Activated CD4-positive, alpha-beta T cell treated with anti-CD3 and anti-CD28 coated beads, Interleukin-2, amount 10 ng/mL, durations not matched to agents 7 days and 5 days (primary cell): ENCODE measurements at regions not wholly inside any gene's neighbourhood (a gene's known extent, or its start where the extent isn't known, plus 50 kb on each side); places are given as distances from the start of the nearest gene placed in this dataset.
"Not testable (repeated sequence)": the region's sequence is repeated elsewhere in the genome, so short reads cannot be mapped to it uniquely, and the experiment has no call there.

Experiments used
- CTCF ChIA-PET: fragments of 350-600 bp; sonication (Branson Sonifier 250); formaldehyde crosslinking; loops from one replicate; lab custom pipeline; 2021; ENCODE audit warnings: antibody characterized with exemption; lab: Charles Lee
- POLR2A ChIA-PET: fragments of 350-600 bp; sonication (Branson Sonifier 250); formaldehyde crosslinking; loops from one replicate; lab custom pipeline; 2021; ENCODE audit warnings: antibody characterized with exemption; lab: Charles Lee
- DNase-seq: peaks from one replicate; pipeline ENCODE4 v3.0.0-alpha.2; 2020
- H3K27ac Mint-ChIP-seq: one replicate; pipeline ENCODE4 v1.8.0; 2021; ENCODE audit warnings: mild to moderate bottlenecking, moderate library complexity, mixed read lengths
- H3K27me3 Mint-ChIP-seq: one replicate; pipeline ENCODE4 v1.8.0; 2021; ENCODE audit warnings: mixed read lengths
- H3K36me3 Mint-ChIP-seq: one replicate; pipeline ENCODE4 v1.8.0; 2021; ENCODE audit warnings: low read depth, mixed read lengths
- H3K4me1 Mint-ChIP-seq: one replicate; pipeline ENCODE4 v1.8.0; 2021; ENCODE audit warnings: mixed read lengths
- H3K4me3 Mint-ChIP-seq: one replicate; pipeline ENCODE4 v1.8.0; 2021; ENCODE audit warnings: mild to moderate bottlenecking, moderate library complexity, mixed read lengths
- H3K9me3 Mint-ChIP-seq: one replicate; pipeline ENCODE4 v1.8.0; 2021; ENCODE audit warnings: mixed read lengths

DNA sequence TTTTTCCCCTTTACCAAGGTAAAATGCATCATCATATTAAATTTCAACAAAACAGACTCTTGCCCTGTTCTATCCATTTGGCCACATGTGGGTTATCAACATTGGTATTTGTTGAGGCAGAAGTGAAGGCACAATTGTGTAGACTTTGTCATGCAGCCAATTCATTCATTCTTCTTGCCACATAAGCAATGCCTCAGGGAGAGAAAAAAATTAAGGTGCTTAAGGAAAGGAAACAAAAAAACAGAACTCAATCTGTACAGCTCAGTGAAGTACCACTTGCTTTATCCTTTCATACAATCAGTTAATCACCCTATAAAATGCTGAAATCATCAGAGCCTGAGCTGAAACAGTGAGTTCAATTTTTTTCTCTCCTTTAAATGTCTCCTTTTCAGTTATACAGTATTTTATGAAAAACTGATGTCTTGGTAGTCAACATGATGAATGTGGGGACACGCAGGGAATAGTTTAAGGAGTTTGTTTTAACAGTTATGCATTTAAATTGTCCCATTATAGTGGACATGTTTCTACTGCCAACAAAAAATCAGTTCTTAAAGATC lies 588.9 kb downstream of the MFSD1 start:
- ChIA-PET CTCF (no interaction called here), POLR2A (no interaction called here)
- H3K9me3 Mint-ChIP-seq = no peaks in the 10 kb centered on the region
- no peaks in the 10 kb centered on the region for H3K4me1 Mint-ChIP-seq
- H3K27ac Mint-ChIP-seq = no peak overlapping the region
- no peaks in the 10 kb centered on the region for H3K36me3 Mint-ChIP-seq
- H3K27me3 Mint-ChIP-seq = no peaks in the 10 kb centered on the region
- no peak for DNase-seq
- no peak overlapping the region for H3K4me3 Mint-ChIP-seq

- H3K9me3 Mint-ChIP-seq, H3K27me3 Mint-ChIP-seq, H3K4me1 Mint-ChIP-seq, CTCF ChIA-PET, H3K4me3 Mint-ChIP-seq, POLR2A ChIA-PET, H3K36me3 Mint-ChIP-seq, DNase-seq, H3K27ac Mint-ChIP-seq: not testable (repeated sequence)
These were observed 591.0 kb upstream of the IL12A start for GRCh38 chr3:159397683-159398082.

GRCh38 chr3:159401069-159401468 lies 587.6 kb upstream of the IL12A start:
- no peak for DNase-seq
- Mint-ChIP-seq H3K27me3 (no peaks in the 10 kb centered on the region), H3K4me3 (no peak overlapping the region), H3K4me1 (no peaks in the 10 kb centered on the region), H3K36me3 (no peaks in the 10 kb centered on the region), H3K9me3 (peaks cover 6% of the 10 kb centered on the region), H3K27ac (no peak overlapping the region)
- POLR2A ChIA-PET = no interaction called here
- CTCF ChIA-PET = no interaction called here

GRCh38 chr3:159409711-159410110 lies 578.9 kb upstream of the IL12A start:
- DNase-seq, H3K4me3 Mint-ChIP-seq, H3K4me1 Mint-ChIP-seq, CTCF ChIA-PET, H3K27ac Mint-ChIP-seq, H3K36me3 Mint-ChIP-seq, POLR2A ChIA-PET, H3K27me3 Mint-ChIP-seq: not testable (repeated sequence)
- H3K9me3 Mint-ChIP-seq = peaks cover 13% of the 10 kb centered on the region

DNA sequence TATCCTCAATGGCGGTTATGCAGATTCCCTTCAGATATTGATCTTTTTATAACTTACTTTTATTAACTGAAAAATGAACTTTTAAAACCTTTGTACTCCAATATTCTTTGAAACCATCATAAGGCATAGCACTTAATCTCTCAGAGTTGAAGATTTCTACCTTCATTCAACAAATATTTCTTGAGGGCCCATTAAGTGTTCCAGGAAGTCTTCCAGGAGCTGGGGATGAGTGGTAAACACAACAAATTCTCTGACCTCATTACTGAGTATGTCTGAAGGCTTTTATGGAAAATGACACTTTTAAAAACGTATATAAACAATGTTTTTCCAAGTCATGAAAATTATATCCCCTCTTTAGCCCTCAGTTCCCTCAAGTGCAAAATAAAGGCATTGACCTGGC lies 575.3 kb upstream of the IL12A start:
- no peak overlapping the region for H3K4me3 Mint-ChIP-seq
- POLR2A ChIA-PET = no interaction called here
- peaks cover 5% of the 10 kb centered on the region for H3K9me3 Mint-ChIP-seq
- CTCF ChIA-PET = no interaction called here
- no peak for DNase-seq
- no peak overlapping the region for H3K27ac Mint-ChIP-seq
- no peaks in the 10 kb centered on the region for H3K36me3 Mint-ChIP-seq
- H3K4me1 Mint-ChIP-seq = no peaks in the 10 kb centered on the region
- no peaks in the 10 kb centered on the region for H3K27me3 Mint-ChIP-seq

DNA sequence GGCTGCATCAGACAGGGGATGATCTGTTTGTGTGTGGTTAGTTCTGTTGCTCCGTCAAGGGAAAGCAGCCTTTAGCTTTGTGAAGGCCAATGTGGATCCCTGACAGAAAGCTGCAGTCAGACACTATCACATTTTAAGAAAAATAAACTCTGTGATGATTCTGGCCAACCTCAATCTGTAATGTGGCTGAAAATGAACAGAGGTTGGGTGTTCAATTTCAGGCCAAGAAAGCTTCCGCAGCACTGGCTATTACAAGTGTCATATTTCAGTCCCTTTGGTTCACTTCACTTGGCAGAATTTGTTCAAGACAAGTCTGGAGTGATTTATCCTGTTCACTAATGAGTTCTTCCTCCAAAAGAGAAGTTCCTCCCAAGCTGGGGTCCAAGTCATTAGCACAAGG lies 571.8 kb upstream of the IL12A start:
- Mint-ChIP-seq H3K9me3 (no peaks in the 10 kb centered on the region), H3K36me3 (no peaks in the 10 kb centered on the region), H3K27me3 (no peaks in the 10 kb centered on the region), H3K27ac (no peak overlapping the region), H3K4me1 (no peaks in the 10 kb centered on the region), H3K4me3 (no peak overlapping the region)
- CTCF ChIA-PET = no interaction called here
- no peak for DNase-seq
- POLR2A ChIA-PET = no interaction called here

DNA sequence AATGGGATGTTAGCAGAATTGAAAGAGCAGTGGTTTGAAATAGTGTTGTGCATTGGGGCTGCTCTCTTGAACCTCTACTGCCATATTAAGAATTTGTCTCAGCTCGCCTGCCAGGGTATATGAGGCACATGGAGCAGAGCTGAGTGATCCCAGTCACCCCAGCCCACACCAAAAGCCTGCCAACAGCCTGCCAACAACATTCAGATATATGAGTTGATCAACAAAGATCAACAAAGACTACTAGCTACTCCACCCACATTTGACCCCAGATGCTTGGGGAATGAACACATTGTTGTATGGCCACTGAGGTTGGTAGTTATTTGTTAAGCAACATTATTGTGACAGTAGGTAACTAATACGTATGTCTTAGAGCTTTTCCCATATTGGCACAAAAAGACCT lies 570.9 kb upstream of the IL12A start:
- no peak overlapping the region for H3K4me3 Mint-ChIP-seq
- H3K9me3 Mint-ChIP-seq = peaks cover 2% of the 10 kb centered on the region
- no peaks in the 10 kb centered on the region for H3K27me3 Mint-ChIP-seq
- H3K4me1 Mint-ChIP-seq = no peaks in the 10 kb centered on the region
- DNase-seq = no peak
- CTCF ChIA-PET = interaction anchor here (0.8 kb wide), 1 partner anchor 160 kb away, joined by 3 read pairs; no protein-coding TSS in a partner anchor
- H3K27ac Mint-ChIP-seq = no peak overlapping the region
- no peaks in the 10 kb centered on the region for H3K36me3 Mint-ChIP-seq
- POLR2A ChIA-PET = interaction anchor here (0.5 kb wide), 1 partner anchor 166 kb away, joined by 5 read pairs; no protein-coding TSS in a partner anchor

DNA sequence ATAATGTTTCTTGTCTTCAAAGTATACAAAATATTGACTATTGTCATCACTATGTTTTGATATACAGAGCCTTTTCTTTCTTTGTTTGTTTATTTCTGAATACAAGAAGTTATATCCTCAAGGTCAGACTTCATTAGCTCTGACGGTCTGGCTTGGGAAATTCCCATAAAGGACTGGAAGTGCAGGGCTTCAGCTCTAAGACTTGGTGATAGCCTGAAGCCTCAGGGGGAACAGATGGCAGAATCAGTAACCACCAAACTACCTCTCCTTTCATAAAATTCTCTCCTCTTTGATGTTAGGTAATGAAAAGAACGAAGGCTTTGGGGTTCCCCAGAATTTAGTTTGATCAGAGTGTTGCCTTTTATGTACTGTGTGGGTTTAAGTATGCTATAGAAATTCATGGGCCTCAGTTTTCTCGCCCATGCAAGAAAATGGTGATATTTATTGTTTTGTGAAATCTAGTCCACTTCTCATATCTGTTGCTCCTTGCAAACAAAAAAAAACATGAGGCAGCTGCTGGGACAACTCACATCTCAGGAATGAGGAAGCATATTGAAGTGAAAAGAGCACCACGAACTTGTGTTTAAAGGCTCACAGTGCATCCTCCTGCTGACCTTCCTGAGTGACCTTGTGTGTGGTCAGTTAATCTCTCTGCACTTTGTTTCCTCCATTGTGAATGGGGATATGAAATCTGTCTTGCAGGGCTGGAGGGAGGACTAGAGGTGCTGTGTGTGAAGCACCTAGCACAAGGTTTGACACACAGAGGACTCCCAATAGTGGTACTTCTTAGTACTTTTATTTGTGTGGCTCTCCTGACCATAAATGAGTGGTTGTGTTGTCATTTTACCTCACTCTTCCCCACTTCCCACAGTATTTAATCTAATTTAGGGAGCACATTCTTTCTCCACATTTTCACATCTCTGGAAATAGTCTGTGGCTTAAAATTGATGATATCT lies 569.8 kb upstream of the IL12A start:
- Mint-ChIP-seq H3K9me3 (peaks cover 2% of the 10 kb centered on the region), H3K27ac (no peak overlapping the region), H3K27me3 (no peaks in the 10 kb centered on the region), H3K4me3 (no peak overlapping the region), H3K4me1 (no peaks in the 10 kb centered on the region), H3K36me3 (no peaks in the 10 kb centered on the region)
- POLR2A ChIA-PET = no interaction called here
- CTCF ChIA-PET = interaction anchor here (0.6 to 0.8 kb wide), 2 partner anchors 15 to 159 kb away, joined by 3 read pairs; no protein-coding TSS in a partner anchor
- no peak for DNase-seq

GRCh38 chr3:159429702-159430101 lies 558.9 kb upstream of the IL12A start:
- ChIA-PET CTCF (no interaction called here), POLR2A (no interaction called here)
- Mint-ChIP-seq H3K27me3 (no peaks in the 10 kb centered on the region), H3K36me3 (no peaks in the 10 kb centered on the region), H3K4me1 (no peaks in the 10 kb centered on the region), H3K4me3 (no peak overlapping the region), H3K9me3 (no peaks in the 10 kb centered on the region), H3K27ac (no peak overlapping the region)
- DNase-seq = no peak

- Mint-ChIP-seq H3K9me3 (no peaks in the 10 kb centered on the region), H3K4me1 (no peaks in the 10 kb centered on the region), H3K27ac (no peak overlapping the region), H3K27me3 (no peaks in the 10 kb centered on the region), H3K36me3 (no peaks in the 10 kb centered on the region), H3K4me3 (no peak overlapping the region)
- POLR2A ChIA-PET = no interaction called here
- CTCF ChIA-PET = no interaction called here
- DNase-seq = no peak
These were observed 555.8 kb upstream of the IL12A start for GRCh38 chr3:159432682-159433340.

DNA sequence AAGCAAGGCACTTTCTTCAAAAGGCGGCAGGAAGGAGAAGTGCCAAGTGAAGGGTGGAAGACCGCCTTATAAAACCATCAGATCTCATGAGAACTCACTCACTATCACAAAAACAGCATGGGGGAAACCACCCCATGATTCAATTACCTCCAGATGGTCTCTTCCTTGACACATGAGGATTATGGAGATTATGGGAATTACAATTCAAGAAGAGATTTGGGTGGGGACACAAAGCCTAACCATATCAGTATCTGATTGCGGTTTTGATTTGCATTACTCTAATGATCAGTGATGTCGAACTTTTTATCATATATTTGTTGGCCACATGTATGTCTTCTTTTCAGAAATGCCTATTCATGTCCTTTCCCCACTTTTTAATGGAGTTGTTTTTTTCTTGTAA lies 549.3 kb upstream of the IL12A start:
- no peaks in the 10 kb centered on the region for H3K36me3 Mint-ChIP-seq
- H3K27ac Mint-ChIP-seq = no peak overlapping the region
- no peaks in the 10 kb centered on the region for H3K9me3 Mint-ChIP-seq
- DNase-seq = no peak
- POLR2A ChIA-PET = no interaction called here
- H3K4me1 Mint-ChIP-seq = no peaks in the 10 kb centered on the region
- no peak overlapping the region for H3K4me3 Mint-ChIP-seq
- CTCF ChIA-PET = no interaction called here
- H3K27me3 Mint-ChIP-seq = no peaks in the 10 kb centered on the region

GRCh38 chr3:159441279-159441678 lies 547.4 kb upstream of the IL12A start:
- Mint-ChIP-seq H3K4me3 (no peak overlapping the region), H3K27me3 (no peaks in the 10 kb centered on the region), H3K4me1 (no peaks in the 10 kb centered on the region), H3K9me3 (no peaks in the 10 kb centered on the region), H3K36me3 (no peaks in the 10 kb centered on the region), H3K27ac (no peak overlapping the region)
- ChIA-PET CTCF (no interaction called here), POLR2A (no interaction called here)
- DNase-seq = no peak

DNA sequence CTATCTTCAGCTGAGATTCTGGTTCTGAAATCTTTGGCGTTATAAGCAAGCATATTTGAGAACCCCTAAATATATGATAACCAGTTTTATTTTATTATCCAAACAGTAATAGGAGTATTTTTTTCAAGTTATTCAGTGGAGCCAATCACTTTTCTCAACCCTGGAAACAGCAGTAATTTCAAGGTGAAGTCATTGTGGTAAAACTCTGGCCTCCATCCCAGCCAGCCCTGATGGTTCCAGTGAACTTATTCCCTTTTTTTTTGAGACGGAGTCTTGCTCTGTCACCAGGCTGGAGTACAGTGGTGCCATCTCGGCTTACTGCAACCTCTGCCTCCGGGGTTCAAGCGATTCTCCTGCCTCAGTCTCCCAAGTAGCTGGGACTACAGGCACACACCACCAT lies 545.4 kb upstream of the IL12A start:
- POLR2A ChIA-PET = no interaction called here
- no peak overlapping the region for H3K27ac Mint-ChIP-seq
- no peaks in the 10 kb centered on the region for H3K4me1 Mint-ChIP-seq
- no peaks in the 10 kb centered on the region for H3K36me3 Mint-ChIP-seq
- no peak for DNase-seq
- H3K4me3 Mint-ChIP-seq = no peak overlapping the region
- CTCF ChIA-PET = no interaction called here
- H3K9me3 Mint-ChIP-seq = no peaks in the 10 kb centered on the region
- no peaks in the 10 kb centered on the region for H3K27me3 Mint-ChIP-seq
